Activated naive CD4-positive, alpha-beta T cell treated with Interleukin-2 at 50 U/mL for 16 hours (primary cell): ENCODE measurements at regions not wholly inside any gene's neighbourhood (a gene's known extent, or its start where the extent isn't known, plus 50 kb on each side); places are given as distances from the start of the nearest gene placed in this dataset.

Experiments
- DNase-seq: peaks from one replicate; pipeline ENCODE4 v3.0.0-alpha.2; 2020

DNA sequence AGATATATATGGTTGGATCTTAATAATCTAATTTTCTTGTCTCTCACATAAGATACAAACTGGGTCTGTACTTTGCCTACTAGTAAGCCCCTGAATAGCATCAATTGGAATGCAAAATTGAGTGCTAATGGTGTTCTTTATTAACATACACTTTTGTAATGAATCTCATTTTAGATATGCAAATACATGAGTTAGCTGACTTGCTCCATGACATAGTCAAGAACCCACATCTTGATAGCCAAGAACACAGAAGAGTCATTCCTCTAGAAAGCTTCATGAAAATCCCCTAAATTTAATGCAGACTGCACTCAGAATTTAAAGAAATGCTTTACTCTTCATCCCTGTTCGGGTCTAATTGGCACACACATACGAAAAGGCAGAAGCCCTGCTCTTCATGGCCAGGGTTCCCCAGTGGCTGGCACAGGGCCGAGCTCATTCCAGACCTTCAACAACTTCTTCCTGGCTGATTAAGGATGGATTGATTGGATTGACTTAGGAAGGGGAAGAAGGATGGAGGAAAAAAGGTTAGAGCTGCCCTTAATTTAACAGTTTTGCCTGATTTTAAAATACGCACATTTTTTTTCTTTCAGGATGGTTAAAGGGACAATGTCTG, 431.1 kb upstream of the KLF6 start:
- no peak for DNase-seq

DNA sequence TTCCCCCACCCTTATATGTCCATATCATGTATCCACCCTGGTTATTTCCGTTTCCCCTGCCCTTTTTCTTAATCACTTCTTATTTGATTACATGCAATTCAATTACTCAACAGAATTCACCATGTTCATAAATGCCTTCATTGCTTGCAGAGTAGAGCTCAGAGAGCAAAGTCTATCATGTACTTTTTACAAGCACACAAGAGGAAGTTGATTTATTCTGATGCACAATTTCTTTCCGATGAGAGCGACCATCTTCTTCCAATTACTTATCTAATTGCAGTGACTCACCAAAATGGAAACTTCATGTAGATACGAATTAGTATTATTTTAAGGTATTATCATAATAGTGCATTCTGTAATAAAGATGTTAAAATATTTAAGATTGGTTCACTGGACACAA, 430.5 kb upstream of the KLF6 start:
- no peak for DNase-seq

DNA sequence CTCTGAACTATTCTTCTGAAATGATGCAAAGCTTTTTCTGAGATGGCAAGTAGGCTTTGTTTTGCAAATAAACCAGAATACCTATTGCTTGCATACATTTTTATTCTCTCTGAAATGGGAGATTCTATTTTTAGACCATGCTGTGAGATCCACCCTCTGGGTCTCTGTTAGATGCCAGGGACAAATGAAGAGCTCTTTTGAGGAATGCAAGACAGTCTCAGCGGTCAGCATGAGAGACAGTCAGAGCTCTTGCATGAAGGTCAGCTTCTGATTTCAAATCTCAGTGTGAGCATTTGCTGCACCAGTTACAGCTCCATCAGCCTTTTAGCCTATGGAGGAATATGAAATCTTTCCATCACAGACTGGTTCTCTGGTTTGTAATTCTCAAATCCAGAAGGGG, 429.9 kb upstream of the KLF6 start:
- no peak for DNase-seq

DNA sequence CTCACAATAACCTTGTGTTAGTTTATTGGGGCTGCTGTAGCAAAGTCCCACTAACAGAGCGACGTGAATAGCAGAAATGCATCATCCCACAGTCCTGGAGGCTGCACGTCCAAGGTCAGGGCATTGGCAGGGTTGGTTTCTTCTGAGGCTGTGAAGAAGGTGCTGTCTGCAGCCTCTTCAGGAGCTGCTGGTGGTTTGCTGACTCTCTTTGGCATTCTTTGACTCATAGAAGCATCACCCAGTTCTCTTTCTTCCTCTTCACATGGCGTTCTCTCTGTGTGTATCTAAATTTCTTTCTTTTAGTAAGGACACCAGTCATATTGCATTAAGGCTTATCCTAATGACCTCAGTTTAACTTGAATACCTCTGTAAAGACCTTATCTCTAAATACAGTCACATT, 428.4 kb upstream of the KLF6 start:
- no peak for DNase-seq

DNA sequence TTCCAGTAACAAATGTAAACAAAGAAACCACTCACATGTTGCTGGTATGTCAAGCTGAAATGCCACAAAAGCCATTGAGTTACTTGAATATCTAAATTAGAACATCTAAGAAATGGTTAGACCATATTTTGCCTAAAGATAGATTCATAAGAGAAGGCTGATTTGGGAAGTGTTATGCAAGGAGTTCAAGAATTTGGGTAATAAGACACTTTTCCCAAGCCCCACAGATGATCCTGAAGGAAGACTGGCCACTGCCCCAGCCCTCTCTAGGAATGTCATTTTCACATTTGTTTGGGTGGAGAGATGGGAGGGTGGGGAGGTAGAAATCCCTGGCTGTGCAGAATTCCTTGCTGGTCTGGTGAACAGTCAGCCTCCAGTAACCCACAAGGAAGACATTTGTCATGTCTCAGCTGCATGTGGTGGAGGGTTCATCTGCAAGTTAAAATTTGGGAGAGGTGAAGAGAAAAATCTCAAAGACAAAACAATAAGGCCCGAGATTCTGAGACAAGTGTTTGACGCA, 427.2 kb upstream of the KLF6 start:
- no peak for DNase-seq

DNA sequence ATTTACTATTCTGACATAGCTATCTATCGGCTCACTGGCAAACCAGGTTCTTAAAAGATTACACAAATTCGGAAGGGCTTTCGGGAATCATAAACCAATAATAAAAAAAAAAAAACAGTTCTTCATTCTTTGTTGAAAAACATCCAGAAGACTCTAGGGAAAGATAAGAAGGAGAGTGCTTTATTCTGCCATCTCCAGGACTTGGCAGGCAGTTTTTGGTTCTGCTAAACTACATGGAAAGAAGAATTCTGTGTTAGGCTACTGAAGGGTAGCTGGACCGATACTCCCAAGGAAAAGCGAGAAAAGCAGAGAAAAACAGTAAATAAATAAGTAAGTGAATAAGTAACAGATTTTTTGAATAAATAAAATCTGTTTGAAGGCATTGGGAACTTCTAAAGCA, 423.5 kb upstream of the KLF6 start:
- no peak for DNase-seq

DNA sequence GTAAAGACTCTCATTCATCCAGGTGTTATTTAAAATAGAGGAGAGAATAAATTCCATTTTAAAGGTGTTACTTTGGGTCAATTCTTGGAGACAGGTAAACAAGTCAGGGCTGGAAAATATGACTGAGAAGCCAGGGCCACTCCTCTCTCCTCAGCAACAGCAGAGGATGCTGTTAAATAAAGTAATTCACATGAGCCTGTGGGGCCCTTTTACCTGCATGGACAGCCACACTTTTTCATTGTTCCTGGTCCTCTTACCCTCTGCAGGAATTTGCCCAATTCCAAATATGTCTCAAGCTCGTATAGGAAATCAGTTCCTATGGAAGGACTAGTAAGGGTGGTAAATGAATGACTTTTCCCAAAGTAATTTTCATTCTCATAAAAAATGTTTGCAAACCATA, 420.1 kb upstream of the KLF6 start:
- no peak for DNase-seq

DNA sequence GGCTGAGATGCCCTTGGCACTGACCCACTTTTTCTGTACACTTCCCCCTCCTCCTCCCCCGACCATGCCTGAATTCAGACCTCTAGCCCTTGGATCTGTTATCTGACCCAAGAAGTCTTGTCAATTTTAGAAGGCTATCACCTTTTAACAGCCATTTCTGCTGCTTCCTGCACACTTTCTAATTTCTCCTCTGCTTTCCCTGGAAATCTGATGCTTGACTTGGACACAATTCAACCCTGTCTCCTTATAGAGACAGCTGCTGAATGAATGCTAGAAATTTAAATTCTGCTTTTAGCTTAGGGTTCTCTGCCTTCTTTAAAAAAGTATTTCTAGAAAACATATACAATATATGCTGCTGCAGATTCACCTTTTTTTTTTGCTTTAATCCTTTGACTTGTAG, 417.9 kb upstream of the KLF6 start:
- DNase-seq: no peak

DNA sequence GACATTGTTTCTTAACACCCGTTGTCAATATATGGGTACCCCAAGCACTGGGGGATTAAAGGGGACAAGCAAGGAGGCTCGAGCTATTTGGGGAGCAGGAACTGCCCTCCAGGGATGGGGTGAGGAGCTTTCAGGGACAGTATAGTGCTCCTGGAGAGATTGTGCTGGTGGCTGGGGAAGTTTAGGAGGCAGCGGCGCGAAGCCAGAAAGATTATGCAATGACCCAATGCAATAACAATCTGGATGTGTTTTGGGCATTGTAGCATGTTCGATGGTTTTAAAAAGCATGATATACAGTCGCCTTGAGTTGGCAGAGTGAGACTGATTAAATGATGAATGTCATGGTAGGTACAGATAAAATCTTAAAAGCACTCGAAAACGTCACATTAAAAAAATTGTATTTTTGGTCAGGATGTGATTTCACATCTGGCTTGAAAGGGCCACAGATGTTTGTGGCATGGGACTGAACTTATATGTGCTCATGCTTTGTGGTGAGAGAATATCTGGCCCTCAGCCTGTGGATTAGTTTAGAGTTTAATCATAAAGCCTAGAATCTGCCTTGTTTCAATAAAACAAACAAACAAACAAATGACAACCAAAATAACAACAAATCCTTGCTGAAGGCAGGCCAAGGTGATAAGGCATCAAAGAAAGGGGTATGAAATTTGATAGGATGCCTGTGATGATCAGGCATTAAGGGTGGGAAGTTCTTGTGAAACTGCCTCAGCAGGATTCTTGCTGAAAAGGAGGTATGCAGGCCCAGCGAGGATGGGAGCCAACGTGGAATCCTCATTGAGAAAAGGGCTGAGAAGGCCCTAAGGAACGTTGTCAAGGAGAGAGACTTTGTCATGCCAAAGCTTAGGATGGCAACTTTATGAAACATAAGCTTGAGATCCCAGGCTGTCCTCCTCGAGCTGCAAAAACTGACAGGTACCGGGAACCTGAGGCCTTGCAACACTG, 417.1 kb upstream of the KLF6 start:
- no peak for DNase-seq

DNA sequence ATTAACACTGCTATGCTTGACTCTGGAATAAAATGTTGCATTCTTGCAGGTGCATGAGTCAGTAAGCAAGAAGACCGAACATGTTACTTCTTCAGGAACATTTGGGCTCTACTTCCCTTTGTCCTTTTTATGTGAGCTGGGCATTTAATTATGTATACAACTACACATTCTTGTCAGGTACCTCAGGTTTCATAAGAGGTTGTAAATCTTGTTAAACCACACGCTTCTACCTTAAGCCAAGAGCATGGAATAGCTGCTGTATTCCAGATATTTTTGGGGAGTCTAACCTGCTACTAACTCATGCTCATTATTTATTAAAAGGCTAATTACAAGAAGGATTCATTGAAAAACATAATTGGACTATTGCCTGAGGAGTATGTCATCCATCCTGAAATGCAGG, 414.2 kb upstream of the KLF6 start:
- no peak for DNase-seq

DNA sequence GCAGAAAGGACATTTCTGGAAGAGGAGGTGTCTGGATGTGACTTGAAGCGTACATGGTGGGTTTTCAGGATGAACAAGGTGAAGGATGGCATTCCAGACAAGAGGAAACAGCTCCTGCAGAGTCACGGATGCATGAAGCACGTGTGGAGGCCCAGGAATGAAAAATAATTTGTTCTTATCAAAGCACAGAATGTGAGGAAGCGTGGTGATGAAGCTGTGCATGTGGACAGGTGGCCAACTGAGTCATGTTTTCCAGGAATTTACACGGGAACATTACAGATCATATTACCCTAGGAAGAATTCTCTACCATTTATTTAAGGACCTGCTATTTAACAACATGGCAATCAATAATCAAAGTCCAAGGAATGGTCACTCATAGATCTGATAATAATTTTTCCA, 413.2 kb upstream of the KLF6 start:
- DNase-seq: no peak

DNA sequence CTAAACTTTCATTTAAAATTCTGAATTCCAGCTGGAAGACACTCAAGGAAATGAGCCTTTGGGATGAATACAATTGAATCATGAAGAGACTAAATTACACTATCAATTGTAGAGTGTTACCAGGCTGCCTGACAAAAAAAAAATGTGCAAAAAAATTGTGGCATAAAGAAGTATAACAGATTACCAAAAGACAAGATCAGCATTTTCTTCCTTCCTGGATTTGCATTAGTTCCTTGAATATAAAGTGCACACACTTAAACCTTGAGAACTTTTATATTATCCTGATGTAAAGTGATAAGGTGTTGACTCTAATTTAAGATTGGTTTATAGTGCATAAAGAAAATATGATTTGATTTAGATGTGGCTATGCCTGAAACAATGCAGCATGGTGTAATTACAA, 412.7 kb upstream of the KLF6 start:
- no peak for DNase-seq

DNA sequence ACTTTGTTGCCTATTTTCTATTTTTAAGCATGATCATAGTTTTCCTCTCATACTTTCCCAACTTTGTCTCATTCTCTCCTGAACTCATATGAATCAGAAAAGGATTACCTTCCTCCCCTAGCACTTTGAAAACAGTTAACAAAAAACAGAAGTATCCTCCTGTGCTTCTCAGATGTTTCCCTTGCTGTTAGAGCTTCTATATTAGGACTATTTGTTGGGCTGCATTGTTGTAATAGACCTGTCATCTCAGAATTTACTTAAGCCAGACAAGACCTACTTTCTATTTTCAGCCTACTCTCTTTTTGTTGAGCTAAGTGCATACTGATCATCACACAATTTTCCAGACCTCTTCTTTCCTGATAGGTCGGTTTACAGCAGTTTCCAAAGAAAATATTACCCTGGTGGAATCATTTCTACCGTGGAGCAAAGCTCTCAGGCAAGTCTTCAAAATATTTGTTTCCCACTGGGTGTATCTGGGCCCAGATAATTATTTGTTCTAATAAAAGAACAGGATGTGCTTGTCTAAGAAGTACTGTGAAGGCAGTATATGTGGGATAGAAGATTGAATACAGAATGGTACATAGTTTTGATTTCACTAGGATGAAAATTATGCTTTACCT, 411.9 kb upstream of the KLF6 start:
- no peak for DNase-seq

DNA sequence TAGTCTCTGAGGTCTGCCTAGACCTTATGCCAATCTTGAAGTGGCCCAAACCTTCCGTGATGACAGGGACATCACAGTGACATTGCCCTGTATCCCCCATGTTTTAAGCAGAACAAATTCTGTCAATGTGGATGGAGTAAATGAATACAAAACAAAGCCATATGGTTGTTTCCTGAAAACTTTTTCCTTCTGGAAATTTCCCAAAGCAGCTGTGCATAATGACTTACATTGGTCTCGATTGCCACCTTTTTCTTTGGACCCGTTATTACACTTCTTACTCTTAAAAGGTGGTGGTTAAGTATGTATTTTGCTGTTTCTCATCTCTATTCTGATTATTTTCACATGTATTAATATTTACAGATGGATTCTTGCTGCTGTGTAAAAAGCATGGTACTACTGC, 411.2 kb upstream of the KLF6 start:
- DNase-seq: no peak

DNA sequence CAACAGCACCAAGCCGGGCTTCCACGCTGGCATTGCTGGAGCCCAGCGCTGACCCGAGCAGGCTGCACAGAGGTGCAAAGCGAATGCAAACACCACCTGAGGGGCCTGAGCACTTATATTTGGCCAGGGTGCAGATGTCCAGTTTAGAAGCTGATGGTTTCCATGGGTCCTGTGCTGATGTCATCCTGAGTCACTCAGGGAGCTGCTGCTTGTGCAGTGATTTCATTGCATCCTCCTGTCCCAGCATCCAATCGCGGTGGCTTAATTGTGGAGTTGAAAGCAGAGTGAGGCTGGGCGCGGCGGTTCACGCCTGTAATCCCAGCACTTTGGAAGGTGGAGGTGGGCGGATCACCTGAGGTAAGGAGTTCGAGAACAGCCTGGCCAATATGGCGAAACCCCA, 410.2 kb upstream of the KLF6 start:
- no peak for DNase-seq

DNA sequence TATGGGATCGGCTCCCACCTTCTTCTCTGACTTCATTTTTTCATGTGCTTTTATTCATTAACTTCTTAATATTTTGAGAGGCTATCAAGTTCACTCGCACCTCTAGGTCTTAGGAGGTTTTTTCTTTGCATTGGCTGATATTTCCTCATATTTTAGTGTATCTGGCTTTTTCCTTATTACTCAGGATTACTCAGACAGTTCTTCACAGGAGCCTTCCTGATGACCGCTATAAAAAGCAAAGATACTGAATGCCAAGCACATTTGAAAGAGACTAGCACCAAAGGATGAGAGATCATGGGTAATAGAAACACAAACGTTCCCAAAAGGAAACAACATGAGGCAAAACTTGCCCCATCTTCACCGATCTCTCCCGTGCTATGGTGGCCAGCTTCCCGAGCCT, 409.2 kb upstream of the KLF6 start:
- no peak for DNase-seq

DNA sequence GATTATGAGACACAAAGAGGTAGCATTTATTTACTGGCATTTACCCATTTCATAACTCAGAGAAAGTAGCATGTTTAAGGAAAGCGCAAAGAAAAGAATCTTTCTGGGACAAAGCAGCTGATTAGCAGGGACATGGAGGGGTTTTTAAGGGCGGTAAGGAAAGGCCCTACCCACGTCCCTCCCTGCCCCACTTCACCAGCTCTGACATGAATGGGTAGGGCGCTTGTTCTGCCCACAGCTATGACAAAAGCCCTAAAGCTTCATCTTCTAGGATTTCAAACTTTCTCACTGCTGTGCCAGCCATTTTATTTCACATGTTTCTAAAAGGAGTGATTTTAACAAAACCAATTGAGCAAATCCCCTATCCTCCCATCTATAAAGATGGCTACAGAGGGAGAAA, 406.9 kb upstream of the KLF6 start:
- no peak for DNase-seq

DNA sequence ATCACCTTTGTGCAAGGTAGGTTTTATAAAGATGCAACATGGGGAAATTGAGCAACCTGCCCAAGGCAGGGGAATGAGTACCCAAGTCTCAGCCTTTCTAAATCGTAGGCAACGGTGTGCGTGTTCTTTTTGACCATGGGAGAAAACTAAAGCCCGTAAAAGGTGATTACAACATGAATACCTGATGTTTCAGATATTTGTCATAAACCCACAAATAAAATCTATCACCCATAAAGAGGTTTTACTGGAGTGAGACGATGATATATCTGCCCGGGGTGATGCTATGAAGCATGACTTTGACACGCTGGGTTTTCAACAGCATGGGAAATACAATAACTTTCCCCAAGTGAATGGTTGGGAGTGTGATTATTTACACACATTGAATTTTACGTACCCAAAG, 406.3 kb upstream of the KLF6 start:
- DNase-seq: no peak

DNA sequence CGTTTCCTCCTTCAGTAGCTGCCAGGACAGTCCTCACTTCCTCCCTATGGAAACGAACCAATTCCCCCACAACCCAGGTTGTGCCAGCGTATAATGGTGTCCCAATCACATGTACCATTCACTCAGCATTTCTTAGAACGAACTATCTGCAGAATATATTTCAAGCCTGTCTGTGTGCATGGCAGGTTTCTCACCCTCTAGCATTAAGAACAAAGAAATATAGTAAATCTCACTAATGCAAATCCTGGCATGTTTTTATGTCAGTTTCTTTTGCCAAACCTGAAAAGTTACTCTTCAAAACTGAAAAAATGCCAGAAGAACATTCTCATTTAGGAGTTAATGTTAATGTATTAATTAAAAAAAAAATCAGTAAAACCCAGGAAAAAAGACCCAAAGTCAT, 405.9 kb upstream of the KLF6 start:
- DNase-seq: no peak

DNA sequence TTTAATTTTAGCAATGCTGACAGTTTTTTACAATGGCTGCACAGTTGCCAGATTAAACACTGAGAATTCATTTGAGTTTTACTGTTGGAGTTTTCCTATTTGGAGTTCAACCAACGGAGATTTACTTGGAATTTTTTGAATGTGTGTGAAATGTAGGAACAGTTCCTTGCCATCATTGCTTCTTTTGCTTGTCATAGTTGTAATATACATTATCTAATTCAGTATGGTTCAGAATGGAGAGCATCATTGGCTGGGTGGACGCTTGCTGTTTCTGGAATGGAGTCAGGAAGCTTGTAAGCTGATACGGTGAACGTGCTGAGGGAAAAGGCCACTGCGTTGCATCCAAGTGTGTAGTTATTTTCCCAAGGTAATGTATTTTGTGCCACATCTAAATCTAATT, 404.3 kb upstream of the KLF6 start:
- DNase-seq: no peak

DNA sequence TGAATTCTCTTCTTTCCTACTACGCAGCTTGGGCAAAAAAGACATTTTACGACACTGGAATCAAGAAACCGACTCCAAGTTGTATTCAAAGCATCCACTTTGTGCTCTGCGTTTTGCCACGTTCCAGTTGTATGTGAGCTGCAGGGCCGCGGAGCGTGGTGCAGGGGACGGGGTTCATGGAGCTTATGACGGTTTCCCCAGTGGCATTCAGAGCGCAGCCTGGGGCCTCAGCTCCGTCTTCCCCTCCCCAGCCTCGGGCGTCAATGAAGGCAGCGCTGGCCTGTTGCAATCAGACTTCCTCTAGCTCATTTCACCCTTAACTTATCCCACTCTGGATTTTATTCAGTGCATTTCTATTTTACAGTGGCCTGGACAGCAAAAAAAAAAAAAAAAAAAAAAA, 403.4 kb upstream of the KLF6 start:
- no peak for DNase-seq

DNA sequence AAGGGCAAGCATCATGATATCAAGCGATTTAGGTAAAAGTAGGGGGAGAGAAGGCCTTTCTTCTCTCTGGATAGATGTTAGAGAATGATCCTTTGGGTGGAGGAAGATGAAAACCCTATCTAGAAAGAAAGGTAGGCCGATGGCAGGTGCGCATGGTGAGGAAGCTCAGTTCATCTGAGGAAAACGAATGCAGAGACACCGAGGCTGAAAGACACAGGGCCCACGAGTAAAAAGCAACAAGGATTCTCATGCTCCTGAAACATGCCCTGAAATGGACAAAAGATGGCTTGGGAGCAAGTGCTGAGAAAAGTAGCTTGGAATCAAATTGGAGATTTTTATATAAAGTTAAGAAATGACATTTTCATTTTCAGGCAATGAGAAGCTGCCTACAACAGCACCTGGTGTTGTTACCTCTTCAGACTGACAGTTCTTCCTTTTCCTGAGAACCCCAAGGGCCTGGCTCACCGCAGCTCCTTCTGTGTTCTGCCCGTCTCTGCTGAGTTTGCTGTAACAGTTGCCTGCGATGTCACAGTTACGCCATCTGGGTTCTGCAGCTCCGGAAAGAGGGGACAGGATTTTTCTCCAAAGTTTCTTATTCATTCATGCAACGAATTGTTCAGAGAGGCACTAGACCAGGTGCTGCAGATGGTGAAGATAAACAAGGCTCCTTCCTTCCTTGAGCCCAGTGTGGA, 402.0 kb upstream of the KLF6 start:
- no peak for DNase-seq

DNA sequence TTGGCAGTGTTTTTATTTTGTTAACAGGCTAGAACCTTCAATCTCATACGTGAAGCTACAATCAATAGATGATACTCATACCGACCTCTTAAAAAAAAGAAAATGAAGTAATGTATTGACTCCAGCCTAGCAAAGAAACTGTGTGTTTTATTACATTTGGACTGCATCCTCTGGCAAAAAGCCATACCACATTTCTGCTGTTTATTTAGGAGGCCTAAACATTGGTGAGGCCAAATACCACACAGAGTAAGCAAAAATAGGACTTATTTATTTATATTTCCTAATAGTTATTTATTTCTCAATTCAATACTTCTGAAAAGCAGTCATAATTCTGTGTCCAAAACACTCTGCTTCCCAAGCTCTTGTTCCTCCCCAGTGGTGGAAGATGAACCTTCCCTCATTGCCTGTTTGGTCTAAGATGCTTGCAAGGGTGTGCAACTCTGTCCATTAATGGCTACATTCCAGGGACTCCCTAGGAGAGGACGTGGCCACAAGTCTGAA, 398.8 kb upstream of the KLF6 start:
- DNase-seq: no peak
